GM21381 (cell line): ENCODE measurements at regions not wholly inside any gene's neighbourhood (a gene's known extent, or its start where the extent isn't known, plus 50 kb on each side); places are given as distances from the start of the nearest gene placed in this dataset.
"Not testable (repeated sequence)": the region's sequence is repeated elsewhere in the genome, so short reads cannot be mapped to it uniquely, and the experiment has no call there.

Source experiments
- ATAC-seq: cut with Tn5 transposase; IDR thresholded peaks from one replicate; pipeline ENCODE4 v1.9.1; 2021; ENCODE audit warnings: mild to moderate bottlenecking, moderate library complexity; ENCODE audit not compliant: unreplicated experiment

GRCh38 chr6:120545353-120545752 lies 788.9 kb downstream of the TBC1D32 start:
- no peak for ATAC-seq

- ATAC-seq = no peak
These were observed 799.3 kb downstream of the TBC1D32 start for GRCh38 chr6:120534954-120535353.

GRCh38 chr6:120526576-120526975 lies 807.7 kb downstream of the TBC1D32 start:
- no peak for ATAC-seq

GRCh38 chr6:120514544-120514943 lies 819.7 kb downstream of the TBC1D32 start:
- no peak for ATAC-seq

- no peak for ATAC-seq
These were observed 822.6 kb downstream of the TBC1D32 start for GRCh38 chr6:120511712-120512111.

GRCh38 chr6:120498711-120499110 lies 835.6 kb downstream of the TBC1D32 start:
- no peak for ATAC-seq

GRCh38 chr6:120496661-120497060 lies 837.6 kb downstream of the TBC1D32 start:
- ATAC-seq = no peak

- no peak for ATAC-seq
These were observed 840.8 kb downstream of the TBC1D32 start for GRCh38 chr6:120493505-120493904.

- no peak for ATAC-seq
These were observed 844.3 kb downstream of the TBC1D32 start for GRCh38 chr6:120489941-120490340.

- no peak for ATAC-seq
These were observed 850.1 kb downstream of the TBC1D32 start for GRCh38 chr6:120484146-120484545.

GRCh38 chr6:120478650-120479049 lies 855.6 kb downstream of the TBC1D32 start:
- ATAC-seq = no peak

GRCh38 chr6:120473804-120474203 lies 860.5 kb downstream of the TBC1D32 start:
- no peak for ATAC-seq

GRCh38 chr6:120468486-120468885 lies 865.8 kb downstream of the TBC1D32 start:
- no peak for ATAC-seq

- no peak for ATAC-seq
These were observed 882.8 kb downstream of the TBC1D32 start for GRCh38 chr6:120451508-120451907.

- ATAC-seq = no peak
These were observed 886.7 kb downstream of the TBC1D32 start for GRCh38 chr6:120447605-120448004.

- ATAC-seq = not testable (repeated sequence)
These were observed 901.4 kb downstream of the TBC1D32 start for GRCh38 chr6:120432840-120433239.

- ATAC-seq = no peak
These were observed 902.4 kb downstream of the TBC1D32 start for GRCh38 chr6:120431841-120432240.

GRCh38 chr6:120411394-120411793 lies 922.9 kb downstream of the TBC1D32 start:
- ATAC-seq = no peak

GRCh38 chr6:120410586-120410985 lies 923.7 kb downstream of the TBC1D32 start:
- ATAC-seq = no peak

- ATAC-seq = no peak
These were observed 926.6 kb downstream of the TBC1D32 start for GRCh38 chr6:120407696-120408095.

- no peak for ATAC-seq
These were observed 928.3 kb downstream of the TBC1D32 start for GRCh38 chr6:120405947-120406346.

GRCh38 chr6:120395784-120396183 lies 938.5 kb downstream of the TBC1D32 start:
- ATAC-seq = no peak

- no peak for ATAC-seq
These were observed 939.0 kb downstream of the TBC1D32 start for GRCh38 chr6:120395330-120395729.

- ATAC-seq = no peak
These were observed 941.3 kb downstream of the TBC1D32 start for GRCh38 chr6:120392941-120393340.
